HG02852 (cell line): ENCODE measurements at regions not wholly inside any gene's neighbourhood (a gene's known extent, or its start where the extent isn't known, plus 50 kb on each side); places are given as distances from the start of the nearest gene placed in this dataset.
"Not testable (repeated sequence)": the region's sequence is repeated elsewhere in the genome, so short reads cannot be mapped to it uniquely, and the experiment has no call there.

Experiments used
- ATAC-seq: cut with Tn5 transposase; IDR thresholded peaks from one replicate; pipeline ENCODE4 v1.9.1; 2021; ENCODE audit warnings: mild to moderate bottlenecking, moderate library complexity; ENCODE audit not compliant: unreplicated experiment

DNA sequence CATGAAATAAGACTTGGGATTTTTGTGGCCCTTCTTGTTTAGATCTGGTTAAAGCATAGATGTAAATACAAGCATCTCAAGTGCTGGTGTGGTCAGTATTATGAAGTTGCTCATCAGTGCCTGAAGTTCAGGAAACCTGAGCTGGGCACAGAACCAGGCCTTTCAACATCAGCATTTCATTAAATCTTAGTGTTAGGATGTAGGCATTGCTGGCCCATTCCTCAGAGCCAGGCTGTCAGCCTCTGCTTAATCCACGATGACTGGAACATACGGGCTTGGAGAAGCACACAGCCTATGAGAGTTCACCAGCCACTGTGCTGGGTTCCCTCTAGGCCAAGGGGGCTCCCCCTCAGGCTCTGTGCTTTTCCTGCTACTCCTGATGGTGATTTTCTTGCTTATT is 270.2 kb downstream of the EN1 start:
- ATAC-seq = no peak

DNA sequence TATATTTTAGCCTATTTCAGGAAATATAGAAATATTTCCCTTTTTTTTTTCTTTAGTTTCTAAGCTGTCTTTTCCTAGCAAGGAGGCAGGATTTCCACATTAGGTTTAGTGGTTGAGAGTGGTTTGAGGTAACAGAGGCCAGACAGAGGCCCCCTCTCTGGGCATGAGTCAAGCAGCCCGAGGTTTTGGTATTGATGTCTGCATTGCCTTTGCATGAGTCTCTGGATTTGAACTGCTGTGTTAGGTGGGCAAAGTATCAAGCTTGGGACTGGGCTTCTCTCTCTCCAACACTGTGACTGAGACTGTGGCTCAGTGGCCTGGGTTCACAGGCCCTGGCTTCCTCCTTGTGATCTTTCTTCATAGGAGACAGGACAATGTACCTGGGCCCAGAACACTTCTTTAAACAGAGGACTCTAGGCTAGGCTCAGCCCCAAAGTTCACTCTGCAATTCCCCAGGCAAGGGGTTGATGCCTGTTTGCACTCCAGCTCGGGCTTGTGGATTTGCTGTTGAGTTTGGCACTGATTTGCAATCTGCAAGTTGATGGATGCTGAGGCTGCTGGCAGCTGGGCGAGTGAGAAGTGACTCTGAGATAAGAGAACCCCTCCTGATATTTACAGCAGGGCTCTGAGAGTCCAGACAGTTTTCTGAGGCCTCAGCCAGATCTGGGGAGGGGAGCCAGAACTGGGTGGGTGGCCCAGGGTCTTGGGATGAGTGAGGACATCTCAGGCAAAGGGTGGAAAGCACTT is 271.2 kb downstream of the EN1 start:
- no peak for ATAC-seq

DNA sequence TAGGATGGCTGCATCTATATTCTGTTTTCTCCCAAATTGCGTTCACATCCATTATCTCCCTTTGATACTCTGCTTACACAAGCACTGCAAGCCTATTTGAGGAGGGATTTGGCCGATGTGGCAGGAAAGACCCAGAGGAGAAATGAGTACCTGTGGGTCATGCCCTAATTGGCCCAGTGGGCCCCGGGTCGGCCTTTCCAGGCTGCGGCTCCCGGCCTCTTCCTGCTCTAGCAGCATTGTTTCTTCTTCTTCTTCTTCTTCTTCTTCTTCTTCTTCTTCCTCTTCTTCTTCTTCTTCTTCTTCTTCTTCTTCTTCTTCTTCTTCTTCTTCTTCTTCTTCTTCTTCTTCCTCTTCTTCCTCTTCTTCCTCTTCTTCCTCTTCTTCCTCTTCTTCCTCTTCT is 275.1 kb downstream of the EN1 start:
- ATAC-seq = not testable (repeated sequence)

- ATAC-seq = no peak
Measured at GRCh38 chr2:118569876-118570535, 277.4 kb downstream of the EN1 start.

DNA sequence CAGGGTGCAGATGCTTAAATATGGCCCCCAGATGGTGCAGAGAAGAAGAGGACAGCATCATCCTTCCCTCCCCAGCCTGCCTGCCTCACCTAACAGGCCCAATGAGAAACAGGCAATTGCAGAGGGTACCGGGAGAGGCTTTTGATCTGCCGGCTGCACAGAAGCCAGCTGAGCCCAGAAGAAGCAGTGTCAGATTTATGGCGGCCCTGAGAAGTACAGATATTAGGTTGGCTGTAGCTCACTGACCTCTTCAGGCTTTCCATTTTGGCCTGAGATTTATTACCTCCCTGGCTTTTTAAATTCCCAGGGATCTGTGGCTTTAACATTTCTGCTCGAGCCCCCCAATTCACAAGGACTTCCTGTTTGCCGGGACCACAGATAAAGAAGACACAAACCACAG is 278.7 kb downstream of the EN1 start:
- no peak for ATAC-seq

DNA sequence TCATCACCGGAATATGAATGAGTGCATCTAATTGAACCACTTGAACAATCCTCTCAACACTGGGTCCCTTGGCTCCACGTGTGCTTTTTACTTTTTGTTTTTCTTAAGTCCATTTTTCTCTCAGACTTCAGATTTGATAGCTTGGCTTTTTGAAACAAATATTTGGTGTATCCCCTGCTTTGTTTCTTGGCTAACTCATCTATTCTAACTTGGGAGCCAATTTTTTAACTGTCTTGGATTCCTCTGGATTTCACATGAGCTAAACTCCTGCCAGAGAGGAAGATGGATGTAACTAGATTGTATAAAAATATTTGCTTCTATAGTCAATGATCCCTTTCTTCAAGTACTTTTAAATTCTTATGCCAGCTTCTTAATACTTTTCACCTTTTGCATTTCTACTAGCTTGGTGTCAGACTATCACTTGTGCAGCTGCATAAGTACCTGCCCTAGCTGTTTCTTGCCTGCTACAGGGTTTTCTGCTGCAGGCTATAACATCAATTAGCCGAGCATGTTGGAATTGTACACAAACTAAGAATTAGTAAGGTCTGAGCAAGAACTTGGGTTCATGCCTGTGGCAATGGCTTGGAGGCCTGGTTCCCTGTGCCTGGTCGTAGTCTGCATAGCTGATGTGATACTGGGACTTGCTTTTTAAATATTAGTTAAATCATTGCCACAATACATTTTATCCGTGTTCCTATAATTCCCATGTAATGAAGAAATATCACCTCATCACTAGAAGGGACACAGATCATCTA is 281.5 kb downstream of the EN1 start:
- no peak for ATAC-seq

DNA sequence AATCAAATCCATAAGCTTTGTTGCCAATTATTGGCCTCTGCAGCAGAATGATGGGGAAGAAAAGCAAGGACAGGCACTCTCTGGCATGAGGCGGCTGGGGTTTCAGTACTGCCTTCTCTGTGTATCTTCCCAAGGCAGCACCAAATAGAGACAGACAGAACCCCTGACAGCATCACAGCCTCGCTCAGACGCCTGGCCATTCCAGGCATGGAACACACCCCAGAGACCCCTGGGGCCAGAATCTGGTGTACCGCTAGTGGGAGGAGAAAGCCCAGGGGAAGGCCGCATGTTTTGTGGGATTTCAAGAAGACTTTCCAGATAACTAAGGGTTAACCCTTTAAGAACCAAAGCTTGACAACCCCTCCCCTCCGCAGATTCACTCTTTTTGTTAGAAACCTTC is 282.1 kb downstream of the EN1 start:
- no peak for ATAC-seq

DNA sequence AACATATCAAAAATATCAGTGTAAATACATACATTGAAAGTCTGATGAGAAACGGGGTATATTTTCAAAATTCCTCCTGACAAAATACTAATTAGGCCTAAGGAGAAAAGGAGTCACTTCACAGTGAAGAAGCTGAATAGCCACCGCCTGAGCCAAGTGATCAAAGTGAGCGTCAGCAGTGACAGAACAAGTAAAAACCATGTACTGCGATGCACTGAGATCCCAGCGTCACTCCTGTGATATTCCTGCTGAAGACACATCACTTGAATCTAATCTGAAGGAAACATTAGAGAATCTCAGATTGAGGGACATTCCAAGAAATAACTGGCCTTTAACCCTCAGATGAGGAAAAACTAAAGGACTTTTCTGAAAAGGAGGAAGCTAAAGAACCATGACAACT is 285.3 kb downstream of the EN1 start:
- no peak for ATAC-seq

DNA sequence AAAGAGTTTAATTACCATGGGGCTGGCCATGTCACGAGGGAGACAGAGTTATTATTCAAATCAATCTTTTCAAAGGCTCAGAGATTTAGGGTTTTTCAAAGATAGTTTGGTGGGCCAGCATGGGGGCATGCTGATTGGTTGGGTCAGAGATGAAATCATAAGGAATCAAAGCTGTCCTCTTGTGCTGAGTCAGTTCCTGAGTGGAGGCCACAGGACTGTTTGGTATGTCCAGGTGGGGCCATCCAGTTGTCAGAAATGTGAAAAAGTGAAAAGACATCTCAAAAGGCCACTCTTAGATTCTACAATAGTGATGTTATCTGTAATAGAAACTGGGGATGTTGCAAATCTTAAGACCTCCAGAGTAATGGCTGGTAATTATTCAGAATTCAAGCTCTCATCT is 288.6 kb downstream of the EN1 start:
- ATAC-seq = no peak

GRCh38 chr2:118557791-118558190 is 289.7 kb downstream of the EN1 start:
- no peak for ATAC-seq

GRCh38 chr2:118557016-118557415 is 290.4 kb downstream of the EN1 start:
- ATAC-seq = no peak

DNA sequence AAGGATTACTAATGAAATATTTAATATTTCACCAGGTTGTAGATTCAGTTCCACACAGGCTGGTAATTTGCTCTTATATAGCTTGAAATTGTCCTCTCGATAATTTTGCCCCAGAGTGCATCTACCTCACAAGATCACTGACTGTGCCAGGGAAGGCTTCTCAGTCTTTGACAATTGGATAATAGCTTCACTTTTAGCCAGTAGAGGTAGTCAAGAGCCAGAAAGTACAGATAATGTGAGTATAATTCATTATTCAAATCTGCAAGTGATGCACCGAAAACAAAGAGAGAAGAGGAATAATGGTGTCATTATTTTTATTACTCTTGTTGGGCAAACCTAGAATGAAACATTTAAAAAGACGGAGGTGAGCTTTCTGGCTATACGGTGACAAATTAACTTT is 292.8 kb downstream of the EN1 start:
- no peak for ATAC-seq

GRCh38 chr2:118549503-118549902 is 297.9 kb downstream of the EN1 start:
- ATAC-seq = no peak

GRCh38 chr2:118548880-118549488 is 298.5 kb downstream of the EN1 start:
- no peak for ATAC-seq

DNA sequence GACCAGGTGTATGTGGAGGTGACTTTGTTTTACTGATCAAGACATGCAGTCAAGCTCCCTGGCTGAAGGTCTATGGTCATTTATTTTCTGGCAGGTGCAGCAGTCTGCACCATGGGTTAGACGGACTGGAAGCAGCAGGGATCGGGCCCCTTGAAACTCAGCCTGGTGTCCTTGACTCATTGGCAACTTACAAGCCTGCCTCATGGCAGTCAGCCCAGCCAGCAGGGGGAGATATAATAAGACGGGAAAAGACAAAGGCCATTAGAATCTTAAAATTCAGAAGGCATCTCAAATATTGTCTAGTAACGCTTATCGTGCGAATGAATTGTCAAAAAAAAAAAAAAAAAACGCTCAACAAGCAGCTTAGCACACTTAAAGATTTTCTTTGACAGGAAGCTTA is 308.2 kb downstream of the EN1 start:
- ATAC-seq = no peak

DNA sequence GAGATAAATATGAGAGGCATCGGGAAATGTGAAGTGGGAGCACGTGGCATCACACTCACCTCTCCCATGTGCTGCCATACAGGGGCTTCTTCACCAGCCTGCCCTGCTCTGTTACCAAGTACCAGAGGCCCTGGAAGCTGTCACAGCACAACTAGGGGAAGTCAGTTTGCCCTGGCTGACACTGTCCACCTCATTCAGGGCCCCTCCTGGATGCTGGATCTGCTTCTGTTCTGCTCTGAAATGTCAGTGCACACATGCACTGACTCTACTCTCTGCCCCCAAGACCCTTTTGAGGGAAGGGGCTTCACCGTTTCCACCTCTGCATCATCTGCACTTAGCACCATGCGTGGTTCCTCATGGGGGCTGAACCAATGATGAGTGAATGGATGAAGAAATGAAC is 311.1 kb downstream of the EN1 start:
- no peak for ATAC-seq

- no peak for ATAC-seq
Measured at GRCh38 chr2:118535818-118536212, 311.6 kb downstream of the EN1 start.

- ATAC-seq = no peak
Measured at GRCh38 chr2:118535171-118535817, 312.2 kb downstream of the EN1 start.

DNA sequence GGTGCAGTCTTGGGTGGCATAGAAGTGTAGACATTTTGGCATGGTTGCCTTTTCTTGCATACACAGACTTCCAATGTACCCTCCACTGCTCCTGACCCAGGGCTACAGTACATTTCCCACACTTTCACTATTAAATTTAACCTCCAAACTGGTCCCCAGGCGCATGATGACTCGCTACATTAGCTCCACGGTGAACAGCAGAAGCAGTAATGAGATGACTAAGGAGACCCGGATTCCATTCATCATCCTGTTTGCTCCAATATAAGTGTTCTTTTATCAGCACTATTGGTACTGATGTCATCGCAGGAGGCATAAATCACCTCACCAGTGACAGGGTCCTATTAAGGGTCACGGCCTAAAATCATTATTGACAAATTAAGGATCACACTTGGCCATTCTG is 316.5 kb downstream of the EN1 start:
- no peak for ATAC-seq

DNA sequence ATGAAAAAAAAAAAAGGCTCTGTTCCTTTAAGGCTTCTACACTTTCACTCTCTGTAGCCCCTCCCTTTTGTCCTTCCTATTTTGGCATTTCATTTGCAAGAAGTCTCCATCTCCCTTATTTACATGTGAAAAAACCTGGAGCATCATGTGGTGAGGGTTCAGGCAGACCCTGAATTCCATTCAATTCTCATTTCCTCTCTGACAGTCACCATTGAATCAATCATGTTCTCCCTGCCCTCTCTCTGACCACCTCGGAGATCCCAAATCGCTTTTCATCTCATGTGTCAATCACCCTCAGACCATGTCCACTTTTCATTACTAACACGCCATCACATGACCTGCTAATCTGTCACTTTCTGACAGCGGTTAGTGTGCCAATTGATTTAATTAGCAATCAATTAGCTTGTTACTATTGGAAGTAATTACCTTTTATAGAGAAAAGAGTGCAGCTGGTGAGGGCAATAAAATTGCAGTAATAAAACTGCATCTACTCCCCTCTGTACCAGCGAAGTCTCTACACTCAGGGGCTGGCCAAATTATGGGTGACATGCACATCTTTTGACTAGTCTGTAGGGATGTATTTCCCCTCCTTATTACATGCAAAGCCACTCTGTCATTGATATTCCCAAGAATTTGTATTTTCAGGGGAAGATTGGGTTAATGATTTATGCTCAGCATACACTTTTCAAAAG is 317.4 kb downstream of the EN1 start:
- ATAC-seq = no peak

GRCh38 chr2:118527571-118527970 is 319.9 kb downstream of the EN1 start:
- no peak for ATAC-seq
